Esophagus muscularis mucosa (tissue), 3 donors: ENCODE measurements at regions not wholly inside any gene's neighbourhood (a gene's known extent, or its start where the extent isn't known, plus 50 kb on each side); places are given as distances from the start of the nearest gene placed in this dataset.

Source experiments
- POLR2A ChIP-seq: fragments of 450-650 bp; IDR thresholded peaks from one replicate; pipeline ENCODE4 v1.6.1; 2017; ENCODE audit warnings: antibody characterized with exemption, moderate library complexity, mild to moderate bottlenecking, low read depth
- POLR2AphosphoS5 ChIP-seq, 2 donors: sonication (generic); formaldehyde crosslinking; IDR thresholded peaks; one replicate each; pipeline ENCODE4 v1.6.1; 2017; ENCODE audit warnings: antibody characterized with exemption in 2 of 2
- TF ChIP-seq, protein P1 (sequence below), 3 experiments: fragments of 200-600 bp in 2 of 3; fragments of 450-650 bp in 1 of 3; sonication (generic) in 2 of 3; IDR thresholded peaks; one replicate each; pipeline ENCODE4 v1.5.1; 2017 to 2019; ENCODE audit warnings: antibody characterized with exemption in 3 of 3, mild to moderate bottlenecking in 2 of 3, moderate library complexity in 1 of 3

GRCh38 chr5:106865279-106865678, 805.5 kb downstream of the EFNA5 start:
- TF ChIP-seq POLR2AphosphoS5 (IDR thresholded peaks at IDR 0.05) (no peak), POLR2A (no peak)
- TF ChIP-seq, protein P1, sequence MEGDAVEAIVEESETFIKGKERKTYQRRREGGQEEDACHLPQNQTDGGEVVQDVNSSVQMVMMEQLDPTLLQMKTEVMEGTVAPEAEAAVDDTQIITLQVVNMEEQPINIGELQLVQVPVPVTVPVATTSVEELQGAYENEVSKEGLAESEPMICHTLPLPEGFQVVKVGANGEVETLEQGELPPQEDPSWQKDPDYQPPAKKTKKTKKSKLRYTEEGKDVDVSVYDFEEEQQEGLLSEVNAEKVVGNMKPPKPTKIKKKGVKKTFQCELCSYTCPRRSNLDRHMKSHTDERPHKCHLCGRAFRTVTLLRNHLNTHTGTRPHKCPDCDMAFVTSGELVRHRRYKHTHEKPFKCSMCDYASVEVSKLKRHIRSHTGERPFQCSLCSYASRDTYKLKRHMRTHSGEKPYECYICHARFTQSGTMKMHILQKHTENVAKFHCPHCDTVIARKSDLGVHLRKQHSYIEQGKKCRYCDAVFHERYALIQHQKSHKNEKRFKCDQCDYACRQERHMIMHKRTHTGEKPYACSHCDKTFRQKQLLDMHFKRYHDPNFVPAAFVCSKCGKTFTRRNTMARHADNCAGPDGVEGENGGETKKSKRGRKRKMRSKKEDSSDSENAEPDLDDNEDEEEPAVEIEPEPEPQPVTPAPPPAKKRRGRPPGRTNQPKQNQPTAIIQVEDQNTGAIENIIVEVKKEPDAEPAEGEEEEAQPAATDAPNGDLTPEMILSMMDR (IDR thresholded peaks at IDR 0.05): no peak
